GM23338 (cell line): ENCODE measurements at regions not wholly inside any gene's neighbourhood (a gene's known extent, or its start where the extent isn't known, plus 50 kb on each side); places are given as distances from the start of the nearest gene placed in this dataset.

Source experiments
- ATAC-seq: fragments of 200-7000 bp; cut with Tn5 transposase; 3 replicates; pipeline ENCODE4 v1.9.1; 2020
- DNase-seq: peaks from one replicate; pipeline ENCODE4 v3.0.0-alpha.2; 2015; ENCODE audit warnings: low spot score
- H2AFZ ChIP-seq: fragments of 200-600 bp; sonication (generic); 2 replicates; pipeline ENCODE4 v1.8.0; 2016; ENCODE audit warnings: antibody characterized with exemption, mild to moderate bottlenecking, moderate library complexity
- H3F3A ChIP-seq: fragments of 200-600 bp; sonication (generic); replicated peaks from 2 replicates; pipeline ENCODE4 v1.8.0; 2017; ENCODE audit warnings: antibody characterized with exemption, mixed run types, low read depth
- H3K27ac ChIP-seq: fragments of 200-600 bp; sonication (generic); 2 replicates; pipeline ENCODE4 v1.6.1; 2016; ENCODE audit warnings: low read depth
- H3K27me3 ChIP-seq: fragments of 200-600 bp; sonication (generic); 2 replicates; pipeline ENCODE4 v1.8.0; 2016; ENCODE audit warnings: mild to moderate bottlenecking, mixed run types, moderate library complexity; ENCODE audit not compliant: insufficient read depth
- H3K36me3 ChIP-seq: fragments of 200-600 bp; sonication (generic); 2 replicates; pipeline ENCODE4 v1.8.0; 2016; ENCODE audit warnings: mild to moderate bottlenecking; ENCODE audit not compliant: insufficient read depth
- H3K4me1 ChIP-seq: fragments of 200-600 bp; sonication (generic); 2 replicates; pipeline ENCODE4 v1.8.0; 2016; ENCODE audit warnings: mild to moderate bottlenecking, moderate library complexity; ENCODE audit not compliant: insufficient read depth
- H3K4me2 ChIP-seq: fragments of 200-600 bp; sonication (generic); 2 replicates; pipeline ENCODE4 v1.7.1; 2017; ENCODE audit warnings: mixed run types
- H3K4me3 ChIP-seq: fragments of 200-600 bp; sonication (generic); 2 replicates; pipeline ENCODE4 v1.6.1; 2016; ENCODE audit warnings: mixed run types
- H3K79me2 ChIP-seq: fragments of 200-600 bp; sonication (generic); replicated peaks from 2 replicates; pipeline ENCODE4 v1.8.0; 2017; ENCODE audit warnings: mild to moderate bottlenecking; ENCODE audit not compliant: insufficient read depth
- H3K9me2 ChIP-seq: fragments of 200-600 bp; sonication (generic); 2 replicates; pipeline ENCODE4 v1.8.0; 2017; ENCODE audit not compliant: insufficient read depth
- H4K20me1 ChIP-seq: fragments of 200-600 bp; sonication (generic); replicated peaks from 2 replicates; pipeline ENCODE4 v1.8.0; 2017; ENCODE audit warnings: mild to moderate bottlenecking; ENCODE audit not compliant: insufficient read depth
- H3K27ac Mint-ChIP-seq: 2 replicates; pipeline ENCODE4 v1.8.0; 2020; ENCODE audit warnings: inconsistent platforms, mild to moderate bottlenecking, moderate library complexity, mixed read lengths
- H3K27me3 Mint-ChIP-seq: 3 replicates; pipeline ENCODE4 v1.8.0; 2022; ENCODE audit warnings: low read depth, mild to moderate bottlenecking, moderate library complexity, mixed read lengths, inconsistent platforms; ENCODE audit not compliant: insufficient read depth, poor library complexity
- H3K36me3 Mint-ChIP-seq: 3 replicates; pipeline ENCODE4 v1.8.0; 2021; ENCODE audit warnings: low read depth, mild to moderate bottlenecking, inconsistent platforms, moderate library complexity, mixed read lengths
- H3K4me1 Mint-ChIP-seq: 3 replicates; pipeline ENCODE4 v1.8.0; 2020; ENCODE audit warnings: mild to moderate bottlenecking, inconsistent platforms, mixed read lengths
- H3K4me3 Mint-ChIP-seq: 3 replicates; pipeline ENCODE4 v1.8.0; 2021; ENCODE audit warnings: moderate library complexity, mild to moderate bottlenecking, inconsistent platforms, mixed read lengths
- H3K9me3 Mint-ChIP-seq: 3 replicates; pipeline ENCODE4 v1.8.0; 2020; ENCODE audit warnings: moderate library complexity, mild to moderate bottlenecking, inconsistent platforms, mixed read lengths
- CREB1 ChIP-seq: fragments of 250-450 bp; sonication (Bioruptor Pico); IDR thresholded peaks from 2 replicates; pipeline ENCODE4 v1.5.0; 2020; ENCODE audit warnings: low read depth, mild to moderate bottlenecking, moderate library complexity
- CTCF ChIP-seq, 2 experiments: fragments of 200-600 bp in 1 of 2; sonication (generic) in 1 of 2; conservative IDR thresholded peaks; 2 replicates each; pipeline versions ENCODE4 v1.5.1 to v1.6.1; 2016 to 2017; ENCODE audit warnings: antibody characterized with exemption in 2 of 2, low read depth in 2 of 2, mild to moderate bottlenecking in 2 of 2, moderate library complexity in 1 of 2
- ETS1 ChIP-seq: IDR thresholded peaks from 2 replicates; pipeline ENCODE4 v1.6.1; 2016; ENCODE audit warnings: antibody characterized with exemption
- EZH2 ChIP-seq: fragments of 200-600 bp; sonication (generic); IDR thresholded peaks from one replicate; pipeline ENCODE4 v1.8.0; 2017; ENCODE audit warnings: antibody characterized with exemption, mild to moderate bottlenecking, low read depth; ENCODE audit not compliant: unreplicated experiment
- EZH2phosphoT487 ChIP-seq: fragments of 200-600 bp; sonication (generic); IDR thresholded peaks from one replicate; pipeline ENCODE4 v1.8.1; 2018; ENCODE audit warnings: antibody characterized with exemption; ENCODE audit not compliant: unreplicated experiment
- JUNB ChIP-seq: IDR thresholded peaks from one replicate; pipeline ENCODE4 v1.6.1; 2016; ENCODE audit warnings: antibody characterized with exemption; ENCODE audit not compliant: unreplicated experiment
- NANOG ChIP-seq: IDR thresholded peaks from 2 replicates; pipeline ENCODE4 v1.6.1; 2016; ENCODE audit warnings: antibody characterized with exemption, borderline replicate concordance
- POLR2AphosphoS5 ChIP-seq: IDR thresholded peaks from 2 replicates; pipeline ENCODE4 v1.6.1; 2016; ENCODE audit warnings: antibody characterized with exemption, low read depth
- REST ChIP-seq: IDR thresholded peaks from one replicate; pipeline ENCODE4 v1.6.1; 2018; ENCODE audit warnings: antibody characterized with exemption; ENCODE audit not compliant: unreplicated experiment
- STAT1 ChIP-seq: IDR thresholded peaks from one replicate; pipeline ENCODE4 v1.6.1; 2016; ENCODE audit warnings: antibody characterized with exemption; ENCODE audit not compliant: unreplicated experiment
- ZNF114 ChIP-seq: fragments of 250-450 bp; sonication (Bioruptor Pico); IDR thresholded peaks from 2 replicates; pipeline ENCODE4 v1.5.0; 2020; ENCODE audit warnings: mild to moderate bottlenecking, moderate library complexity
- ZNF331 ChIP-seq: fragments of 250-450 bp; sonication (Bioruptor Pico); IDR thresholded peaks from 2 replicates; pipeline ENCODE4 v1.5.0; 2020; ENCODE audit warnings: low read depth, mild to moderate bottlenecking, moderate library complexity
- ZNF462 ChIP-seq: fragments of 250-450 bp; sonication (Bioruptor Pico); IDR thresholded peaks from 2 replicates; pipeline ENCODE4 v1.5.0; 2020; ENCODE audit warnings: mild to moderate bottlenecking, moderate library complexity

- Mint-ChIP-seq H3K27ac (no peak overlapping the region), H3K9me3 (peaks cover 72% of the 10 kb centered on the region), H3K4me3 (no peak overlapping the region), H3K27me3 (no peaks in the 10 kb centered on the region), H3K36me3 (peaks cover 4% of the 10 kb centered on the region; the same call in 1 of the 3 replicates), H3K4me1 (no peaks in the 10 kb centered on the region)
- no peak overlapping the region for H3K4me2 ChIP-seq
- H3K27me3 ChIP-seq, result no peaks in the 10 kb centered on the region
- no peaks in the 10 kb centered on the region for H3K4me1 ChIP-seq
- H2AFZ ChIP-seq, result no peak overlapping the region
- no peaks in the 10 kb centered on the region for H3K79me2 ChIP-seq
- H4K20me1 ChIP-seq, result no peaks in the 10 kb centered on the region
- ATAC-seq, result no peak
- H3K36me3 ChIP-seq, result no peaks in the 10 kb centered on the region
- H3K9me2 ChIP-seq, result 0 out of 2 replicates have a peak, but pooled peaks cover 3% of the 10 kb centered on the region
- no peak overlapping the region for H3K27ac ChIP-seq
- DNase-seq, result no peak
- TF ChIP-seq ZNF331 (CRISPR knock-in tag) (no peak), ETS1 (no peak), STAT1 (no peak), ZNF462 (no peak), NANOG (no peak), ZNF114 (CRISPR knock-in tag) (no peak), EZH2 (no peak), CTCF (conservative IDR thresholded peaks at IDR 0.05; ENCODE audit: low read depth in 2 of 2) (no peak), POLR2AphosphoS5 (no peak), JUNB (no peak), EZH2phosphoT487 (no peak), REST (no peak), CREB1 (CRISPR knock-in tag) (no peak)
- no peak overlapping the region for H3K4me3 ChIP-seq
- H3F3A ChIP-seq, result no peaks in the 10 kb centered on the region
Measured at GRCh38 chr3:13963137-13963886, 83.4 kb upstream of the WNT7A start.
